SK-N-SH (cell line): ENCODE measurements at regions not wholly inside any gene's neighbourhood (a gene's known extent, or its start where the extent isn't known, plus 50 kb on each side); places are given as distances from the start of the nearest gene placed in this dataset.

Experiments
- CTCF ChIA-PET: fragments of 300-600, 350-600 bp; formaldehyde crosslinking; extraction: SDS; loops from one replicate; lab custom pipeline; 2021; lab: Yijun Ruan, JAX
- POLR2A ChIA-PET: fragments of 350-600 bp; sonication (Branson Sonifier 250); formaldehyde crosslinking; extraction: SDS; loops from one replicate; lab custom pipeline; 2020; ENCODE audit warnings: antibody characterized with exemption, inconsistent platforms; lab: Yijun Ruan, JAX
- DNase-seq: peaks from one replicate; pipeline ENCODE4 v3.0.0; 2012
- H2AFZ ChIP-seq: fragments of 200-600 bp; sonication (generic); 2 replicates; pipeline ENCODE4 v1.8.1; 2016; ENCODE audit warnings: antibody characterized with exemption, mild to moderate bottlenecking, low read depth
- H3F3A ChIP-seq: fragments of 200-600 bp; sonication (generic); replicated peaks from 2 replicates; pipeline ENCODE3; 2016; ENCODE audit warnings: antibody characterized with exemption, mild to moderate bottlenecking; ENCODE audit not compliant: insufficient read depth
- H3K27ac ChIP-seq, 2 experiments: fragments of 200-500 bp in 1 of 2; fragments of 200-600 bp in 1 of 2; sonication (Bioruptor generic) in 1 of 2; sonication (generic), shearing (Covaris generic) in 1 of 2; 2 replicates each; pipeline versions ENCODE4 v1.5.1 to v1.6.1; 2014 to 2016; ENCODE audit warnings: low read depth in 2 of 2, inconsistent platforms in 1 of 2, low read length in 1 of 2, mild to moderate bottlenecking in 1 of 2, mixed read lengths in 1 of 2
- H3K27me3 ChIP-seq: fragments of 200-600 bp; sonication (generic), shearing (Covaris generic); 2 replicates; pipeline ENCODE4 v1.6.1; 2016; ENCODE audit warnings: mixed run types; ENCODE audit not compliant: insufficient read depth
- H3K36me3 ChIP-seq, 2 experiments: fragments of 200-500 bp in 1 of 2; fragments of 200-600 bp in 1 of 2; sonication (Bioruptor generic) in 1 of 2; sonication (generic) in 1 of 2; replicated peaks in 1 of 2; 2 replicates each; pipeline versions ENCODE3 to v1.5.1; 2014 to 2016; ENCODE audit warnings: low read length in 1 of 2, mild to moderate bottlenecking in 1 of 2; ENCODE audit not compliant: insufficient read depth in 2 of 2, control insufficient read depth in 1 of 2
- H3K4me1 ChIP-seq, 2 experiments: fragments of 200-500 bp in 1 of 2; fragments of 200-600 bp in 1 of 2; sonication (Bioruptor generic) in 1 of 2; sonication (generic), shearing (Covaris generic) in 1 of 2; 2 replicates each; pipeline versions ENCODE4 v1.5.1 to v1.6.1; 2014 to 2016; ENCODE audit warnings: low read depth in 1 of 2, low read length in 1 of 2, mixed run types in 1 of 2; ENCODE audit not compliant: insufficient read depth in 2 of 2, control insufficient read depth in 1 of 2
- H3K4me2 ChIP-seq: fragments of 200-600 bp; sonication (generic), shearing (Covaris generic); 2 replicates; pipeline ENCODE4 v1.6.1; 2017; ENCODE audit warnings: mixed run types
- H3K4me3 ChIP-seq, 2 experiments: fragments of 200-500 bp in 1 of 2; fragments of 200-600 bp in 1 of 2; sonication (Bioruptor generic) in 1 of 2; sonication (generic), shearing (Covaris generic) in 1 of 2; 2 replicates each; pipeline versions ENCODE4 v1.5.1 to v1.8.1; 2014 to 2016; ENCODE audit warnings: low read depth in 2 of 2, inconsistent platforms in 1 of 2, low read length in 1 of 2, mild to moderate bottlenecking in 1 of 2, mixed read lengths in 1 of 2, moderate library complexity in 1 of 2
- H3K79me2 ChIP-seq: fragments of 200-600 bp; sonication (generic); 2 replicates; pipeline ENCODE4 v1.8.1; 2017; ENCODE audit warnings: mild to moderate bottlenecking; ENCODE audit not compliant: insufficient read depth
- H3K9ac ChIP-seq: fragments of 200-600 bp; sonication (generic); 2 replicates; pipeline ENCODE4 v1.6.1; 2017; ENCODE audit warnings: mixed run types
- H3K9me2 ChIP-seq: fragments of 200-600 bp; sonication (generic); 2 replicates; pipeline ENCODE4 v1.6.1; 2017; ENCODE audit warnings: mixed run types
- H3K9me3 ChIP-seq: fragments of 200-600 bp; sonication (generic); 2 replicates; pipeline ENCODE4 v1.6.1; 2017; ENCODE audit warnings: mixed run types, mild to moderate bottlenecking, moderate library complexity
- H4K20me1 ChIP-seq: fragments of 200-600 bp; sonication (generic); 2 replicates; pipeline ENCODE4 v1.6.1; 2017; ENCODE audit warnings: mild to moderate bottlenecking, mixed run types; ENCODE audit not compliant: insufficient read depth
- CTCF ChIP-seq: fragments of 200-600 bp; sonication (generic); IDR thresholded peaks from 2 replicates; pipeline ENCODE4 v1.6.1; 2017; ENCODE audit warnings: antibody characterized with exemption, mild to moderate bottlenecking, moderate library complexity
- EZH2phosphoT487 ChIP-seq: fragments of 200-600 bp; sonication (generic); IDR thresholded peaks from 2 replicates; pipeline ENCODE4 v1.6.1; 2017; ENCODE audit warnings: low read depth, mixed run types, mild to moderate bottlenecking, antibody characterized with exemption, moderate library complexity, borderline replicate concordance
- FOXM1 ChIP-seq: IDR thresholded peaks from 2 replicates; pipeline ENCODE4 v1.4.0; 2012; ENCODE audit warnings: low read depth, mild to moderate bottlenecking
- GATA2 ChIP-seq: sonication (generic); formaldehyde crosslinking; IDR thresholded peaks from 2 replicates; pipeline ENCODE4 v1.5.0; 2020; ENCODE audit warnings: mild to moderate bottlenecking, missing genetic modification reagents
- JUND ChIP-seq: IDR thresholded peaks from 2 replicates; pipeline ENCODE4 v1.4.0; 2012
- MAX ChIP-seq: IDR thresholded peaks from 2 replicates; pipeline ENCODE4 v1.4.0; 2012; ENCODE audit warnings: low read depth
- MXI1 ChIP-seq: IDR thresholded peaks from 2 replicates; pipeline ENCODE4 v1.6.1; 2012; ENCODE audit warnings: mild to moderate bottlenecking, low read depth, low read length, improper control_type of control experiment
- PBX3 ChIP-seq: IDR thresholded peaks from 2 replicates; pipeline ENCODE4; 2012
- RXRA ChIP-seq: IDR thresholded peaks from 2 replicates; pipeline ENCODE4 v1.4.0; 2012; ENCODE audit warnings: low read depth, mild to moderate bottlenecking, borderline replicate concordance
- SMC3 ChIP-seq: IDR thresholded peaks from 2 replicates; pipeline ENCODE4 v1.6.1; 2012; ENCODE audit warnings: low read depth, low read length, improper control_type of control experiment
- TCF12 ChIP-seq: IDR thresholded peaks from 2 replicates; pipeline ENCODE4 v1.4.0; 2012
- USF1 ChIP-seq: IDR thresholded peaks from 2 replicates; pipeline ENCODE4 v1.4.0; 2012; ENCODE audit warnings: low read depth, borderline replicate concordance
- YY1 ChIP-seq: IDR thresholded peaks from 2 replicates; pipeline ENCODE4 v1.4.0; 2012; ENCODE audit warnings: low read depth, mild to moderate bottlenecking
- ZBTB33 ChIP-seq: IDR thresholded peaks from 2 replicates; pipeline ENCODE4 v1.4.0; 2012; ENCODE audit warnings: low read depth, borderline replicate concordance
- WGBS: methylation state at CpG from one replicate; pipeline ENCODE4 v1.1.6; 2017; ENCODE audit warnings: low lambda C conversion rate; 5-methylcytosine and 5-hydroxymethylcytosine counted together

- TF ChIP-seq MXI1 (no peak), RXRA (no peak), FOXM1 (no peak), MAX (no peak), YY1 (no peak), USF1 (no peak), SMC3 (no peak), EZH2phosphoT487 (no peak), TCF12 (no peak), CTCF (no peak), PBX3 (no peak), JUND (no peak), ZBTB33 (no peak), GATA2 (CRISPR knock-in tag) (no peak)
- TF ChIP-seq, all 33 proteins: peak for 0
- 72% methylated on average over 5 of the region's 5 CpGs for WGBS
- Histone ChIP-seq H3K9me3 (no peaks in the 10 kb centered on the region), H3K27ac (no peak overlapping the region), H3K9ac (no peak overlapping the region), H3K79me2 (no peaks in the 10 kb centered on the region), H3K36me3 (peaks cover 0 to 6% of the 10 kb centered on the region in 2 experiments), H2AFZ (no peak overlapping the region), H4K20me1 (no peaks in the 10 kb centered on the region), H3F3A (no peaks in the 10 kb centered on the region), H3K4me1 (peaks cover 0 to 6% of the 10 kb centered on the region in 2 experiments; a peak in 1 of 4 replicates), H3K27me3 (no peaks in the 10 kb centered on the region), H3K9me2 (no peaks in the 10 kb centered on the region), H3K4me2 (no peak overlapping the region), H3K4me3 (no peak overlapping the region)
- DNase-seq, result no peak
- CTCF ChIA-PET, result no interaction called here
- POLR2A ChIA-PET, result no interaction called here
Observed at GRCh38 chr13:34038541-34039068, 220.7 kb downstream of the RFC3 start.
